NB4 (cell line): ENCODE measurements at regions not wholly inside any gene's neighbourhood (a gene's known extent, or its start where the extent isn't known, plus 50 kb on each side); places are given as distances from the start of the nearest gene placed in this dataset.
"Not testable (repeated sequence)": the region's sequence is repeated elsewhere in the genome, so short reads cannot be mapped to it uniquely, and the experiment has no call there.

Source experiments
- DNase-seq: peaks from one replicate; pipeline ENCODE4 v3.0.0; 2010; ENCODE audit warnings: low read depth
- H3K4me3 ChIP-seq: one replicate; pipeline ENCODE4 v1.5.1; 2011; ENCODE audit warnings: mild to moderate bottlenecking, low read depth, low read length, moderate library complexity
- CTCF ChIP-seq: IDR thresholded peaks from one replicate; pipeline ENCODE4 v1.5.1; 2012; ENCODE audit warnings: low read depth, low read length
- MYC ChIP-seq: IDR thresholded peaks from 2 replicates; pipeline ENCODE4 v1.6.1; 2011; ENCODE audit warnings: low read depth, low read length
- POLR2A ChIP-seq: IDR thresholded peaks from 2 replicates; pipeline ENCODE4 v1.6.1; 2011; ENCODE audit warnings: mild to moderate bottlenecking; ENCODE audit not compliant: insufficient read length; ENCODE audit errors: extremely low read depth
- TF ChIP-seq, protein P1 (sequence below): IDR thresholded peaks from 2 replicates; pipeline ENCODE4 v1.6.1; 2011; ENCODE audit warnings: low read depth, low read length

DNA sequence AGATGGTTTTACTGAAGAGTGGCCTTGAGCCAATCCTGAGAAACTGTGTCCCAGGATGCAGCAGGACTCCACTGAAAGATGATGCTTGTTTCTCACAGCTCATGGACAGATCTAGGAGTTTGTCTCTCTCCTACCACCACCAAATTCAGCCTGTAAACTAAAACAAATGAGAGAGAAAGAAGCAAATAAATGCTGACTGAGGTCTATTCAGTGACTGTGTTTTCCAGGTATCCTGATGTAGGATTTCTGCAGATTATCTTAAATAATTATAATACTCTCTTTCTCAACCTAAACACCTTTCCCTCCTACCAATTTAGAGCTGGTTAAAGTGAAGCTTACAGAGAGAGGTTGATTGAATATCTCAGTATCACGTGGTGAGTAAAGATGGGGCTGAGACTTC lies 599.6 kb upstream of the LCORL start:
- no peak overlapping the region for H3K4me3 ChIP-seq
- no peak for TF ChIP-seq CTCF
- TF ChIP-seq POLR2A, result no peak
- TF ChIP-seq, protein P1, sequence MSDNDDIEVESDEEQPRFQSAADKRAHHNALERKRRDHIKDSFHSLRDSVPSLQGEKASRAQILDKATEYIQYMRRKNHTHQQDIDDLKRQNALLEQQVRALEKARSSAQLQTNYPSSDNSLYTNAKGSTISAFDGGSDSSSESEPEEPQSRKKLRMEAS, result no peak
- TF ChIP-seq MYC, result no peak
- no peak for DNase-seq

GRCh38 chr4:18616720-18617119 lies 595.2 kb upstream of the LCORL start:
- no peak for TF ChIP-seq MYC
- no peak for TF ChIP-seq POLR2A
- TF ChIP-seq CTCF, result no peak
- TF ChIP-seq, protein P1, result no peak
- DNase-seq, result no peak

GRCh38 chr4:18611026-18611425 lies 589.5 kb upstream of the LCORL start:
- H3K4me3 ChIP-seq, result no peak overlapping the region
- DNase-seq, result no peak
- no peak for TF ChIP-seq POLR2A
- TF ChIP-seq MYC, result no peak
- TF ChIP-seq, protein P1, result no peak
- TF ChIP-seq CTCF, result no peak

More at GRCh38 chr4:18616720-18617119, 595.2 kb upstream of the LCORL start:
- no peak overlapping the region for H3K4me3 ChIP-seq

DNA sequence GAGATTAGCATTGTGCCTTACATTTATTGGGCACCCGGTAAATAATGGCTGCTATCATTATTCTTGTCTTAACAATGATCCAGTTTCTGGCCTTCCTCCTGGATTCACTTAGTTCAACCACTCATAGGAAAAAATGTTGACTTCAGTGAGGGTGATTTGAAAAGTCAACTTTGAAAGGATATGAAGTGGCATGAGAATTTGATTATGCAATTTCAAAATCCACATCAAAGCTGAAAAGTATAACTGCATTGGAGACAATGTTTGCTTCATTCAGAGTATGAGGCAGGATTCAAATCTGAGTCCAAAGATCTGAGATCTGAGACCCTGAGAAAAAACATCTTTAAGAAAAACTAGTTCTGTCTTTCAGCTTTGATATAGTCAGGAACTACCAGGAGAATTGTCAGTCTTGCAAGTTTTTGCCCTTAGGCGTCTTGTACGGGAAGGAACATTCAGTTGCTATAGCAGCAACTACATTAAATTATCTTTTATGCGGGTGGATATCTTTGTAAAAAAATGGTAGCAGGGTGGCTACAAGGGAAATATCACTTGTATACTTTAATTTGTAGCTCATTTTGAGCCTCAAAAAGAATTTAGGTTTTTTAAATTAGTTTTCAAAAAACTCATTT lies 587.5 kb upstream of the LCORL start:
- no peak for DNase-seq
- no peak overlapping the region for H3K4me3 ChIP-seq
- TF ChIP-seq, protein P1, result no peak
- TF ChIP-seq POLR2A, result no peak
- no peak for TF ChIP-seq CTCF
- no peak for TF ChIP-seq MYC

DNA sequence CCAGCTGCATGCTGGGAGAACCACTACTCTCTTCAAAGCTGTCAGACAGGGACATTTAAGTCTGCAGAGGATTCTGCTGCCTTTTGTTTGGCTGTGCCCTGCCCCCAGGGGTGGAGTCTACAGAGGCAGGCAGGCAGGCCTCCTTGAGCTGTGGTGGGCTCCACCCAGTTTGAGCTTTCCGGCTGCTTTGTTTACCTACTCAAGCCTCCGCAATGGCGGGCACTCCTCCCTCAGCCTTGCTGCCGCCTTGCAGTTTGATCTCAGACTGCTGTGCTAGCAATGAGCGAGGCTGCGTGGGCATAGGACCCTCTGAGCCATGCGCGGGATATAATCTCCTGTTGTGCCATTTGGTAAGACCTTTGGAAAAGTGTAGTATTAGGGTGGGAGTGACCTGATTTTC lies 581.1 kb upstream of the LCORL start:
- DNase-seq, H3K4me3 ChIP-seq: not testable (repeated sequence)

DNA sequence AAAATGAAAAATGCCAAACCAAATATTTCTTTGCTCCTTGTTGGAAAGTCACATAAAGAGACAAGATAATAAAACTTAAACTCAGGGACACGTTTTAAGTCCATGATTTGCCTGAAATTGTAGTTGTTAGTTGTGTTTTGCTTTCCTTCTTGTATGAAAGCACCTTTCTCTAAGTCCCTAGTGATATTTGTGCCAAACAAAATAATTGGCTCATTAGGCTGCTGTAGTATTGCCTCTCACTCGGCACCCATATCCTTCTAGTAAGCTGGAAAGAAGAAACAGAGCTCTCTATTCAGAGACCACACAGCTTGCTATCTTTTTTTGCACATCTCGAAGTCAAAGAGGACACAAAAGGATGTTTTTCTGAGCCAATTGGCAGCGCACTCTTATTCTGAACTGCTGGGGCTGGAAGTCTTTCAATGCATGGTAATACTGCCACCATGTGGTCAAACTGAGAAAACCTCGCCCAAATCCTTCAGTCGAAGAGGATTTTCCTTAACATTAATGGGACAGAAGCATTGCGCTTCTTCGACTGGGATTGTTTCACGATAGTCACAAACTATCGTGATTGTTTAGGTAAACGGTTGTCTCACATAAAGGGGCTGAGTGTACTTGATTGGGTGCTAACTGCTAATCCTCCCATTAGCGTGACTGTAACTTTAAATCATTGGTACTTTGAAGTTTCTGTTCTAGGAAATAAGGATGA lies 571.9 kb upstream of the LCORL start:
- no peak overlapping the region for H3K4me3 ChIP-seq
- DNase-seq, result peak; percentile 80
- TF ChIP-seq MYC, result peak; percentile 32; the same call in 1 of the 2 replicates
- no peak for TF ChIP-seq POLR2A
- peak; percentile 84 for TF ChIP-seq CTCF
- TF ChIP-seq, protein P1, result peak; percentile 78
